ENCODE measurements at regions not wholly inside any gene's neighbourhood (a gene's known extent, or its start where the extent isn't known, plus 50 kb on each side); places are given as distances from the start of the nearest gene placed in this dataset.
"Not testable (repeated sequence)": the region's sequence is repeated elsewhere in the genome, so short reads cannot be mapped to it uniquely, and the experiment has no call there.

DNA sequence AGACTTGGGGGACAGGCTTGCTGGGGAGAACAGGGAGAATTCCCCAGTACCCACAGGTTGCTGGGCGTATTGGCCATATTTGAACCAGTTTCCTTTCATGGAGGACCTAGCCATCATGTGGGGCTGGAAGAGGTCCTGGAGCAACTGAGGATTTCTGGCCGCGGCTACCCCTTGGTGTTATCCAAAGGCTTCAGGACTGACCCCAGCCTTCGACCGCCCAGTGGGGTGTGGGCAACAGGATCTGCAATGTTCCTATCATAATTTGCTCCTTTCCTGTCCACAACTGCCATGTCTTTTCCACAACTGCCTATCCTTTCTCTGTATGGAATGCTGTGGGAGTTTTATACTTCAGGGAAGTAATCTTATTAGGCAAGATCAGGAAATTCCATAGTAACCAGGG is 1053.6 kb upstream of the SLC39A10 start:
- no peak for DNase-seq

DNA sequence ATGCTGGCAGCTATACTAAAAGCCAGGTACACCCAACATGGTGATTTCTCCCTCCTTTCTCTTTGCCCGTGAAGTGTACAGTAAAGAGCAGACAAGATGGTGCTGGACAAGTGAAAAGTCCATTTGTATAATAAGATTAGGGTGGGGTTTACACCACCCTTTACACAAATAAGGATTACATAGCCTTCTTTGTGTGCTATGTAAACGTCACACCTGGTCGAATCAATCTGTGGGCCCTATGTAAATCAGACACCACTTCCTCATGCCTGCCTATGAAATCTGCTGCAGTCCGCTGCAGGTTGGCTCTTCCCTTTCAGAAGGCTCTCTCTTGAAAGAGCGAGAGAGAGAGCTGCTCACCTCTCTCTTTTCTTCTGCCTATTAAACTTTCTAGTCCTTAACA is 1054.3 kb upstream of the SLC39A10 start:
- no peak for DNase-seq

DNA sequence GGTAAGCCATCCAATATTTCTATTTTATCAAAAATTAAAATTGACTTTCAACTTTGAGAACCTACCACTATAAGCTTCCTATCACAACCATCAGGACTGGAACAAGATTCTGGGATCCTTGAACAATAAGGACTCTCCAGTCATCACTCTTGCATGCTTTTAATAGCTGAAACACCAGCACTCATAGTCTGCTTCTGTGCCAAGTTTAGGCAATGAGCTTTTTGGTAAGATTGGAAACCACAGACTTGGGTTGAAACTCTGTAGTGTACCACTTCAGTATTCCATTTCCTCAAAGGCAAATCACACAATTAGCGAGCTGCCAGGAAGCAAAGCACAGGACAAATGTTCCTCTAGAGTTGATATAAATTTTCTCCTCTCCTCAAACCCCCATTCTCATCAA is 1065.8 kb upstream of the SLC39A10 start:
- no peak for DNase-seq

DNA sequence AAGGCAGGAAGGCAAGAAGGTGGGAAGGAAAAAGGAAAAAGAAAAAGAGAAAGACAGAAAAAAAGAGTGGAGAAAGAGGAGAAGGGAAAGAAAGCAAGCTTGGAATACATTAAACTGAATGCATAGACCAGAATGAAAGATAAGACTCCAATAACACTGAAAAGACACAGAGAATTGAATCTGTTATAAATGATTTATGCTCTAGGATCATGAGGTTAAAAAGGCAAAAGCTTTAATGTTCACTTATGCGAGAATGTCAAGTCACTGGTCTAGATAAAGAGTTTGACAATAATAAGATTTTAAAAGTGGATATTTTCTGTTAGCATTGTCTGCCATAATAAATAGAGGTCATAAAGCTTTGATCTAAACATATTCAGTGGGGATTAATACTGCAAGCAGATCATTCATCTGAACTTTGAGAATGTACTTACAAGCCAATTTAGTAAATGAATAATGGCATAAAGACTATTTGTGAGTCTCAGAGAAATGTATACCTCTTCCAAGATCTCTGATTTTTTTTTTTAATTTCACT is 1069.2 kb upstream of the SLC39A10 start:
- no peak for DNase-seq

DNA sequence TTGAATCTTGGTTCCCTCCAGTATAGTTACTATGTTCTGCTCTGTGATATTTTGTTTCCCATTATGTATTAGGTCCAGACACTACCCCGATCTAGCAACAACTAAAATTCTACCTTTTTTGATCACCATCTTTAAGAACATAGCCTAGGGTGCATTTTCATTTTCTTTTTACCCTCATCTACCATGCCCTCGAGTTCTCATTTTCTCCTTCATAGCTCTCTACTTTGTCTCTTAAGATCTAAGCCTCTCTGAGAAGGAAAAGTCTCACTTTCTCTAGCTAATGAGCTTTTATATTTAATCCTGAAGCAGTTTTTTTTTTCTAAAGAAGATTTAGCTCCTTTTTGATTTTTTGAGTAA is 1089.4 kb upstream of the SLC39A10 start:
- DNase-seq: no peak

DNA sequence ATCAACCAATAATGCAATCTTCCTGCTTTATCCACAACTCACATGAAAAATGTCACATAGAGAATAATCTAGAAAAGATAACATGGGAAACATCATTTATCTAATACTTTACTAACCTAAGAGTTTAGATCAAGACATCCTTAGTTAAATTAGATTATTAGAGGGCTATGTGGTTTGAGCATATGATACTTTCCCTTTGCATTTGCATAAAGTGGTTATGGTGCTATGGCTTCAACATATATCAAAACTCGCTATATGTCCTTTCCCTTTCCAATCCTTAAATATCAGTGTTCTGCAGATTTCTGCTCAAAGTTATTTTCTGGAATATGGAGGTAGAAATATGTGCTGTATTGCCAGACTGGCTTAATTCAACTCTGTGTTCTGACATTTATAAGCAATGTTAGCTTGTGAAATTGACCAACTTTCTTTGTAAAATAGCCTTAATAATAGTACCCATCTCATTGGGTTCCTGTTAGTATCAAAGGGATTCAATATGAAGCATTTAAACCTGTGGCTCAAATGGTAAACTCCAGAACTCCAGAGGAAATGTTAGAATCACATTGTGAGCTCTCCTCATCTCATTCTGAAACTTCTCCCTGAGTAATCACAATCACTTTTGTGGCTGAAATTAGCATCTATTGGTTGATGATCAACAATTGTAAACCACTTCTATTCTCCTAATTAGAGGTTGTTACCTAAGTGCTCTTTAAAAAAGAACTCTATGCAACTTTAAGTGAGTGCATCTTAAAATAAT is 1089.9 kb upstream of the SLC39A10 start:
- DNase-seq: no peak

DNA sequence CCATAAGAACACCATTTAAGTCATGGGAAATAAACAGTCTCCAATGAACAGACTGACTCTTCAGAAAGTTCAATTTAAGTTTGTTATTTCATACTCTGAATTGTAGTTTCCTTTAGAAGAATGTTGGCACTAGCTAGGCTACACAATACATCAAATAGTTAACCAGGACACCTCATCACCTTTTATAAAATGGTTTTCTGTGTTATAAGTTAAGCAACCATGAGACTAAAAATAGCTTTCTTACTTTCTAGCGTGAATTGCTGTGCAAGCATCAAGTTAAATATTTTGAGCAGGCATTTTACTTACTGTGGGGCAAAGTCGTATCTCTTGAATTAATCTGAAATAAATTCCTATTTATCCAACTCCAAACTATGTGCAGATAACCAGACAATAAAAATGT is 1092.6 kb upstream of the SLC39A10 start:
- DNase-seq: no peak

DNA sequence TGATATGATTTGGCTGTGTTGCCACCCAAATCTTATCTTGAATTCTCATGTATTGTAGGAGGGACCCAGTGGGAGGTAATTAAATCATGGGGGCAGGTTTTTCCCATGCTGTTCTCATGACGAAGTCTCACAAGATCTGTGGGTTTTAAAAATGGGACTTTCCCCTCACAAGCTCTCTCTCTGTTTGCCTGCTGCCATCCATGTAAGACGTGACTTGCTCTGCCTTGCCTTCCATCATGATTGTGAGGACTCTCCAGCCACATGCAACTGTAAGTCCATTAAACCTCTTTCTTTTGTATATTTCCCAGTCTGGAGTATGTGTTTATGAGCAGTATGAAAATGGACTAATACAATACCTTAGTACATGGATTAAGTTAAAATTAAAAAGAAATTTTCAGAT is 1094.7 kb upstream of the SLC39A10 start:
- no peak for DNase-seq

DNA sequence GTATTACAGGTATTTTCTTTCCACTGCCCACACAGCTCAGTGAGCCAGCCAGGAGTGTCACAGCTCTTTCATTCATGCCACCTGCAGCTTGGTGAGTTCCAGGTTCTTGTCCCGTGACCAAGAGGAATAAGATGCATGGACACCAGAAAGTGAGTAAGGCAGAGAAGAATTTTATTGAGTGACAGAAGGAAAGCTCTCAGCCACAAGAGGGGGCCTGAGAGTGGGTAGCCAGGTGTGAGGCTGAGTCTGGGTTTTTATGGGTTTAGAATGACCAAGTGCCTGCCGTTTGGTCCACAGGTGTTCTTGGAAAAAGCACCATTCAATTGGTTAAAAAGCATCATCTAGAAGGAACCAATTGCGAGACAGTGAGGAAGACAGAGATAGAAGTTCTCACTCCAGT is 1097.1 kb upstream of the SLC39A10 start:
- DNase-seq: no peak

DNA sequence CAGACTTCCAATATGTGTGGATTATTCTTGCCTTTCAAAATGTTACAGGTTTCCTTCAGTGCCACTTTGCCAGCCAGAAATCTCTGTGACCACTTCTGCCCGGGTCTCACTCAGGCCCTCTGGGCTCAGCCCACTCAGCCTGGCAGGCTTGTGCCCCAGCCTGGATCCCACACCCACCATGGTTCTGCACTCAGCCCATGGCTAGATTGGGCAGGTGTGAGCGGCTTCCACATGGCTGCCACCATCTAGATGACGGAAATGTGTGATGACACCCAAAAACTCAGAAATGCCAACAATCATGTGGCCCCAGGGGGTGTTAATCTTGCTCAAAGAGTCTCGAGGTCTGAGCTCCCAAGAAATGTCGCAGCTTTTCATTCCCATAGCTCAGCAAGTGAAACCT is 1097.5 kb upstream of the SLC39A10 start:
- no peak for DNase-seq

DNA sequence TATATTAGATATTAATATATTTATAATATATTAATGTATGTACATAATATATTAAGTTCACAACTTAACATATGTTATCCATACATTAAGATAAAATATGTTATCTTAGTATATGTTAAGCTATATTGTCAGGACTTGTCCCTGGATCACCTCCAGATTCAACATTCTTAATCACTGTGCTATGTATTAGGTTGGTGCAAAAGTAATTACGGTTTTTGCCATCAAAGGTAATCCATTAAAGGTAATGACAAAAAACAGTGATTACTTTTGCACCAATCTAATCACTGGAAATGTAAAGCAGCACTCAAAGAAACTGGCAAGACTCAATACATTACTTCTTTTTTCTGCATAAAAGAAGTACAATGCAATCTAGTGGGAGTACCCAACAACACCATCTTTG is 1099.0 kb upstream of the SLC39A10 start:
- DNase-seq: no peak

DNA sequence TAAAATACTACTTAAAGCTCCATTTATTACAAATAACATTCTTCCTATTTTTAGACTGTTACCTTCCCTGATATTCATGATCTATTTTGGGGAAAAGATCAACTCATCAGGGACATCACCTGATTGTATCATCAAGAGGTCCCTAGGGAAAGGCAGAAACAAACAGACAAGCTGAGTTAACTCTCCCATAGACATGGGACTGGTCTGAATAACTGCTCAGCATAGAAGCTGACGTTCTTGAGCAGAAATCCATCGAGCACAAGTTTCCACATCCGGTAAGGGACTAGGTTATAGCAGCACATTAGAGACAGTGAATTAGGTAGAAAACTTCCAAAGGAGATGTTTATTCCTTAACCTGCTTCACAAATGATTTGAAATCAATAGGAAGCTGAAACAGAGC is 1100.4 kb upstream of the SLC39A10 start:
- no peak for DNase-seq

DNA sequence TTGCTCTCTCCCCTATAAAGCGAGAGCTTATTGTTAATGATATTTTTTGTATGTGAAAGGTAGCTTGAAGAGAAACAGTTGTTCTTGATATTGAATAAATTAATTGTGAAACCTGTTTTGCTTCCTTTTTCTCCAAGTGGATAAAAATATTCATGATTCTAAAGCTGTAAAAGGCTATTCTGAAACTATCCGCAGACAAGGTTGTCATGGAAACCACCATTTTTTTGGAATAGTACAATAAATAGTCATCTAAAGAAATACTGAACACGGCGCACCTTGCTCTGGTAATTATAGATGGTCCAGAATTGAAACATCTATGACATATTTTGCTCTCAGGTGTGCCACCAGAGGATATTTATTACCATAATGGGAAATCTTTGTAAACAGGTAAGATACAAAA is 1103.0 kb upstream of the SLC39A10 start:
- DNase-seq: no peak

DNA sequence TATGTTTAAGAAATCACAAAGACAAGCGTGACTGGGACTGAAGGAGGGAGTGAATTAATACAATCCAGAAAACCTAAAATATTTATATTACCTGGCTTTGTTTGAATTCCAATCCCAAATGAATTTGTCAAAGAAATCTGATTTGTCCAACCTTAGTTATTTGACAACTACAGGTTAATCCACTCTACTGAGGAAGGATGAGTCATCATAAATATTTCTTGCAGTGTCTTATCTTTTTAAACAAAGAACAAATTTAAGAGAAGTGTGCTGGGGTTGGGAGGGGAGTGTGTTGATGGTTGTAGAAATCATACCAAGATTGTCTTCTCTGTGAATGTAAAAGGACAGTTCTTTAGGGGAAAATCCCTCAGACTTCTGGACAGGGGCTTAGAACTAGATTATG is 1106.3 kb upstream of the SLC39A10 start:
- no peak for DNase-seq

DNA sequence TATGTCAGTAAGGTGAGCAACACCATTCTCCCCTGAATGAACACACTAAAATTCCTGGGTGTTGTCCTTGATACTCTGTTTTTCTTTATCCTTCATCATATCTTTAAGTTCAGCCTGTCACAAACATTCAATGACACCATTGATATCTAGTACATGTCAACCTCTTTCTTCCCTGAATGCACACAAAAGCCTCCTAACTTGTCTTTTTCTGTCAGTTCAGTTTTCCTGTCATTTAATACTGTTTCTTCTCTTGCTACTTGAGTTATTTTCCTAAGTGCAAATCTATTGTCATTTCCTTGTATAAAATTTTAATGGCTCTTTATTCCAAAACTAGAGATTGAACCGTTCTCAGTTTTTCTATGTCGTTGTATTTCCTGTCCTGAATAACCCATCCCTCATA is 1107.6 kb upstream of the SLC39A10 start:
- no peak for DNase-seq

DNA sequence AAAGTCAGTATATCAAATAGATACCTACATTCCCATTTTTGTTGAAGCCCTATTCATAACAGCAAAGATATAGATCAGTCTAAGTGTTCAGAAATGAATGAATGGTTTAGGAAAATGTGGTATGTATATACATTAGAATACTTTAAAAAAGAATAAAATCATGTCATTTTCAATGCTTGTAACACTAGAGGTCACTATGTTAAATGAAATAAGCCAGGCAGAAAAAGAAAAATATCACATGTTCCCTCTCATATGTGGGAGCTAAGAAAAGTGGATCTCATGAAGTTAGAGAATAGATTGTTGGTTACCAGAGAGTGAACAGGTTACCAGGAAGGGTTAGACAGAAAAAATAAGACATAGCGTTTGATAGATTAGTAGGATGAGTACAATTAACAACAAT is 1111.0 kb upstream of the SLC39A10 start:
- no peak for DNase-seq

DNA sequence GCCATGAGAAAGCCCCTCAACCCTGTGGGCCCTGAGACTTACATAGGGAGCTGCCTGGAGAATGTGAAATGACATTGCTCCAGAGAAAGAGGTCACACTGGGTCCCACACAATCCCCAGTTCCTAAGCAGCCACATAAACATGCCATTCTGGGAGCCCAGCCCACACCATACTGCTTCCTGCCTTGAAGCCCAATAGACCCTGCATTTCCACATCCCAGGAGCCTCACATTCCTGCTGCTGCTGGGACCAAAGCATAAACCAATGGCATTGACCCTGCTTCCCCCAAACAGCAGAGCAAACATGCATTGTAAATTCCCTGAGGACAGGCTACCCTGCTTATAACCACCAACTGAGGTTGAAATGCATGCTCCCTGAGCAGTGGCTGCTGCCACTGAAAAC is 1117.6 kb upstream of the SLC39A10 start:
- no peak for DNase-seq

DNA sequence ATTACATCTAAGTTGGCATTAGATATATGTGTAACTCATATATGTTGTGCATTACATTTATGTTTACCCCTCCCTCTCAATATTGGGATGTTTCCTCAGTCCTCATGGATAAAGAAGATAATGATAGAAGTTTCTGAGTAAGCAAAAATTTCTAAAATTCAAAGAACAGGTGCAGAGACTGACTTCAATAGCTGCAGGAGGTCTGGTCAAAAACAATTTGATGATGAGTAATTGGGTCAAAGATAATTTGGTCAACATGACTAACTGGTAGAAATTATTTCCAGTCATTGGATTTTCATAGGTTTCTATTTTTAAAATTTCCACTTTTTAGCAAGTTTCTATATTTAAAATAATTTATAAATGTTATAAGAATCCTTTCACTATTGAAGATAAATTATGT is 1130.9 kb upstream of the SLC39A10 start:
- DNase-seq: no peak

DNA sequence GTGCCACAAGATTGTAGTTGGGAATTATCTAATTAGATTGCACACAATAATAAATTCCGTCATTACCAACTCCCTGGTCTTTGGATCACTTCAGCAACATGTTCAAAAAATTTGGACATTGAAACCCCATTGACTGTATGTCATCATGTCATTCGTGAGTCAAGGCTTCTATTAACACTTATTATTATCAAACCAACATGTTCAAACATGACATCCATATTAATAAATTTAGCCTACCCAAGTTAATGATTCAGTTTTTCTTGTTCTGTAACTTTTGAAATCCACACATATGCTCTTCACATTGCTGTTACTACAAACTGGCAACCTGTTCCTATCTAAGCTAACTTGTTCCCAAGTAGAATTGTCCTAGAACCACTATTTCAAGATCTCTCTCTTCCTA is 1142.7 kb upstream of the SLC39A10 start:
- no peak for DNase-seq

DNA sequence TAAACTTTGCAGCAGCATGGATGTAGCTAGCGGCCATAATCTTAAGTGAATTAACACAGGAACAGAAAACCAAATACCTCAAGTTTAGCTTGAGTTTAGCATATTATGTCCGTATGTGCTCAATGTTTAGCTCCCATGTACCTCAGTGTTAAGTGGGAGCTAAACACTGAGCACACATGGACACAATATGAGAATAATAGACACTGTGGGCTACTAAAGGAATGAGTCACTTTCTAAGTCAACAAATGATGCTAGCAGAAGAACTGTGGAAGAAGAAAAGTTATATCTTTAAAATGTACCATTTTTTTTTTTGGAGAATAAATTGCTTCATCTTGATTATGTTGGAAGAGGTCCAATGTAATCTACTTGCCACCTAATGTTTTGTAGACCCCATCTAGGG is 1146.0 kb upstream of the SLC39A10 start:
- not testable (repeated sequence) for DNase-seq

DNA sequence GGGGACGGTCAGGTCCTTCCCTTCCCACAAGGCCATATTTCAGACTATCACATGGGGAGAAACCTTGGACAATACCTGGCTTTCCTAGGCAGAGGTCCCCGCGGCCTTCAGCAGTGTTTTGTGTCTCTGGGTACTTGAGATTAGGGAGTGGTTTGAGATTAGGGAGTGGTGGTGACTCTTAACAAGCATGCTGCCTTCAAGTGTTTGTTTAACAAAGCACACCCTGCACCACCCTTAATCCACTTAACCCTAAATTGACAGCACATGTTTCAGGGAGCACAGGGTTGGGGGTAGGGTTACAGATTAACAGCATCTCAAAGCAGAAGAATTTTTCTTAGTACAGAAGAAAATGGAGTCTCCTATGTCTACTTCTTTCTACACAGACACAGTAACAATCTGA is 1152.2 kb upstream of the SLC39A10 start:
- not testable (repeated sequence) for DNase-seq

DNA sequence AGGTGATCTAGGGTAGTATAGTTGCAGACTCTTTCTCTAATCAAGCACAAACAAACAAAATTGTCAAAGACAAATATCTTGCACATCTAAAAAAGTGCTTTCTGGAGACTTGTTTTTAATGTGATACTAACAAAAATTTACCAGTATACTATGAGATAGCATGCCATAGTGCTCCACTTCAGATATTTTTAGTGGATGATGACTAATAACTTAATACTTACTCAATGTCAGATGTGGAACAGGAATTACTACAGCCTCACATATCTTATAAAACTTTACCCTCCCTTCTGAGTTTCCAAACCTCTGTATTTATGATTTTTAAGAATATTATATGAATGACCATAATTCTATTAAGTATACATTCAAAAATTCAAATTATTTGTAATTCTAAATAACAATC is 1162.0 kb upstream of the SLC39A10 start:
- no peak for DNase-seq

DNA sequence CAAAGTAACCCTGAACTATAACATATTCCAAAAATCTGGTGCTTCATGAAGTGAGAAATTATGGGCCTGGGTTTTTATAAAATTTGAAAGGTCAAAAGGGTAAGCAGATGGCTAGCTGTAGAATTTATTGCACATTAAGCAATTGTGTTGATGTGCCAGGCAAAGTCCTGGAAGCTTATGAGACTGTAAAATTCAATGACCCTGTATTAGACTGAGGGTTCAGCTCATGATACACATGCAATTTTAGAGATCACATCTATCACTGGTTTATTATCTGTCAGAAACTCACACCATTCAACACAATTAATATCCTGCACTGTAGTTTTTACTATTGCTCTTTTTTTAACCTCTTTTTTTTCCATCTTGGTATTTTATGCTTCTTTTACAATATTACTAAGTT is 1162.6 kb upstream of the SLC39A10 start:
- no peak for DNase-seq

DNA sequence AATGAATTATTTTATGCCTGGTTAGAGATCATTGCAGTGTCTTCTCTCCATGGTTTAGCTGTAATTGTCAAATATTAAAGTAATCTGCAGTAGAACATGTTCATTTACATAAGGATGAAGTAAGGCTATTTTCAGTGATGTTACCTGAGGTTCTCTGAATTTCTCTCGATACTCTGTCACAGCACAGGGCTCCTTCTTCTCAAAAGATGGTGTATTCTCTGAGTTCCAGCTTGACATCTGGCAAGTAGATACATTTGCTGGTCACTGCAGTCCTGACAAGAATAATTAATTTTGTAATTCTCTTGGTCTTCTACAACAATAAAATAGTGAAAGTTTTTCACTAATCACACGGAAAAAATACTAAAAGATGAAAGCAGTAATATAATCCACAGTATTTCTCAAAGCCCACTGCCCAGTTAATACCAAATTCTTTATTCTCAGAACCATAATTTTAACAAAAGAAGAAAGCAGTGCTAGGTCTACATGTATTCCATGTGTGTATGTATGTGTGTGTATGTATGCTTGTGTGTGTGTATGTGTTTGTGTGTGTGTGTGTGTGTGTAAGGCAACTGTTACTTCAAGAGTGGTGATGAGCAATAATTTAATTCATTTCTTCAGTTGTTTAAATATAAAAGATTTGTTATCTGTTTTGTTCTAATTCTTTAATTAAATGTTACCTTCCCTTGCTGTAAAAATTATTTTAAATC is 1165.5 kb upstream of the SLC39A10 start:
- no peak for DNase-seq

DNA sequence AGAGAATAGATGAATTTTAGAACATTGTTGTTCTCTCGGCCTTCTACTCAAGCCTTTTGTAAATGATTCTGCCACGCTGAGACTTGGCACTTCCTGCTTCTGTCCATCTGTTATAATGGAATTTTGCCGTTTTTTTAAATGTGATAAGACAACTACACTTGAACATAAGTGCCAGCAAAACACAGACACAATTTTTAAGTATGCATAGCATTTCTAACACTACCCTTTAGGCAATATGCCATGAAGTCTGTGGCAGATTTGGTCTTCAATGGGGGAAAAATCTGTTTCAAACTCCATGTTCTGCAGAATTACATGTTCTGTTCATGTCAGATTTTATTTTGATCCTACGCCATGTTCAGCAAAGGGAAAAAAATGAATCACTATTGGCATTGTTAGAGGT is 1170.7 kb upstream of the SLC39A10 start:
- no peak for DNase-seq
